Kidney (tissue), 13 donors: ENCODE measurements at regions not wholly inside any gene's neighbourhood (a gene's known extent, or its start where the extent isn't known, plus 50 kb on each side); places are given as distances from the start of the nearest gene placed in this dataset.

Source experiments
- DNase-seq, 5 donors: peaks; one replicate each; pipeline ENCODE4 v3.0.0-alpha.2; 2013 to 2020
- FAIRE-seq: peaks from 2 replicates; lab custom pipeline; 2012; peaks lifted over from hg19 to GRCh38; lab: Jason Lieb, UNC
- H3K27ac ChIP-seq, 2 donors: one replicate each; pipeline ENCODE4 v1.7.0; 2013; ENCODE audit warnings: low read depth in 2 of 2, low read length in 2 of 2, inconsistent platforms in 1 of 2
- H3K27me3 ChIP-seq: one replicate; pipeline ENCODE4 v1.7.1; 2013; ENCODE audit warnings: low read length, inconsistent platforms; ENCODE audit not compliant: control insufficient read depth, insufficient read depth
- H3K36me3 ChIP-seq, 3 donors: one replicate each; pipeline versions ENCODE4 v1.7.0 to v1.7.1; 2013; ENCODE audit warnings: low read length in 3 of 3, control low read depth in 1 of 3, inconsistent platforms in 1 of 3; ENCODE audit not compliant: insufficient read depth in 3 of 3, control insufficient read depth in 2 of 3
- H3K4me1 ChIP-seq, 3 donors: one replicate each; pipeline versions ENCODE4 v1.7.0 to v1.7.1; 2013; ENCODE audit warnings: low read length in 3 of 3, inconsistent platforms in 1 of 3, low read depth in 1 of 3; ENCODE audit not compliant: control insufficient read depth in 2 of 3, insufficient read depth in 2 of 3
- H3K4me3 ChIP-seq, 3 donors: one replicate each; pipeline versions ENCODE4 v1.7.0 to v1.8.1; 2013; ENCODE audit warnings: low read length in 3 of 3, control low read depth in 1 of 3, inconsistent platforms in 1 of 3
- H3K9ac ChIP-seq, 3 donors: one replicate each; pipeline versions ENCODE4 v1.7.0 to v1.7.1; 2013; ENCODE audit warnings: low read length in 3 of 3, control low read depth in 1 of 3, inconsistent platforms in 1 of 3
- H3K9me3 ChIP-seq, 3 donors: one replicate each; pipeline versions ENCODE4 v1.7.0 to v1.7.1; 2013; ENCODE audit warnings: low read length in 3 of 3, control low read depth in 1 of 3, inconsistent platforms in 1 of 3; ENCODE audit not compliant: control insufficient read depth in 2 of 3, insufficient read depth in 1 of 3
- CTCF ChIP-seq: IDR thresholded peaks from 3 replicates; pipeline ENCODE4 v1.5.1; 2012; ENCODE audit warnings: mild to moderate bottlenecking, moderate library complexity, borderline replicate concordance; ENCODE audit not compliant: insufficient read depth; ENCODE audit errors: extremely low read depth
- intact Hi-C: fragments of 100-400 bp; cut with DNase I; formaldehyde crosslinking; loops from one replicate; pipeline ENCODE4 v1.11.1; 2022
- donor health status: control.
- donor health status: control.
- donor health status: control.
- donor health status: control.
- donor health status: control.
- donor health status: DM: yes; HTN: yes; CAD: no.
- donor health status: Normal renal cell carcinoma (clear cell type).

GRCh38 chrX:137483554-137483953 lies 82.4 kb upstream of the ZIC3 start:
- no peaks in the 10 kb centered on the region for H3K4me1 ChIP-seq
- no peaks in the 10 kb centered on the region for H3K27me3 ChIP-seq
- TF ChIP-seq CTCF: no peak
- no peaks in the 10 kb centered on the region for H3K36me3 ChIP-seq
- H3K9me3 ChIP-seq: no peaks in the 10 kb centered on the region
- DNase-seq (no peak), FAIRE-seq (no peak)
- no peak overlapping the region for H3K27ac ChIP-seq
- intact Hi-C loops: no loop called here
- H3K4me3 ChIP-seq: no peak overlapping the region
- no peak overlapping the region for H3K9ac ChIP-seq

- Histone ChIP-seq H3K4me1 (no peaks in the 10 kb centered on the region), H3K9ac (no peak overlapping the region), H3K4me3 (no peak overlapping the region), H3K36me3 (no peaks in the 10 kb centered on the region), H3K9me3 (no peaks in the 10 kb centered on the region), H3K27ac (no peak overlapping the region), H3K27me3 (no peaks in the 10 kb centered on the region)
- intact Hi-C loops: no loop called here
- FAIRE-seq (no peak), DNase-seq (no peak)
- no peak for TF ChIP-seq CTCF
These were observed 83.8 kb upstream of the ZIC3 start for GRCh38 chrX:137482136-137482535.

GRCh38 chrX:137479386-137479785 lies 86.5 kb upstream of the ZIC3 start:
- TF ChIP-seq CTCF: no peak

GRCh38 chrX:137441711-137442110 lies 124.2 kb upstream of the ZIC3 start:
- no peak for TF ChIP-seq CTCF
- no peaks in the 10 kb centered on the region for H3K36me3 ChIP-seq
- no peaks in the 10 kb centered on the region for H3K9me3 ChIP-seq
- no peak overlapping the region for H3K27ac ChIP-seq
- H3K27me3 ChIP-seq: no peaks in the 10 kb centered on the region
- FAIRE-seq (no peak), DNase-seq (no peak)
- no peak overlapping the region for H3K9ac ChIP-seq
- no peaks in the 10 kb centered on the region for H3K4me1 ChIP-seq
- no peak overlapping the region for H3K4me3 ChIP-seq
- intact Hi-C loops: no loop called here

More at GRCh38 chrX:137479386-137479785, 86.5 kb upstream of the ZIC3 start:
- intact Hi-C loops: no loop called here
- H3K27ac ChIP-seq: no peak overlapping the region
- no peak overlapping the region for H3K4me3 ChIP-seq
- no peaks in the 10 kb centered on the region for H3K36me3 ChIP-seq
- H3K27me3 ChIP-seq: no peaks in the 10 kb centered on the region
- no peak overlapping the region for H3K9ac ChIP-seq
- no peak for FAIRE-seq
- no peak for DNase-seq
- no peaks in the 10 kb centered on the region for H3K9me3 ChIP-seq
- no peaks in the 10 kb centered on the region for H3K4me1 ChIP-seq
